ENCODE measurements at regions not wholly inside any gene's neighbourhood (a gene's known extent, or its start where the extent isn't known, plus 50 kb on each side); places are given as distances from the start of the nearest gene placed in this dataset.
"Not testable (repeated sequence)": the region's sequence is repeated elsewhere in the genome, so short reads cannot be mapped to it uniquely, and the experiment has no call there.

- intact Hi-C loops (cut with DNase I; ENCODE audit: low total_unique reads) (no loop called here), in situ Hi-C loops (cut with MboI; ENCODE audit: low sequenced_read_pairs in 4 of 4) (no loop called here)
- no peaks in the 10 kb centered on the region for H3K36me3 ChIP-seq
- no peak for DNase-seq
- no peaks in the 10 kb centered on the region for H3K4me1 ChIP-seq
- no peaks in the 10 kb centered on the region for H3K27me3 ChIP-seq
- no peak for TF ChIP-seq CTCF (IDR thresholded peaks at IDR 0.05 in 4 of 5, conservative IDR thresholded peaks at IDR 0.05 in 1 of 5)
- TF ChIP-seq POLR2A (IDR thresholded peaks at IDR 0.05), result no peak
- H3K27ac ChIP-seq, result no peak overlapping the region
- H3K9me3 ChIP-seq, result no peaks in the 10 kb centered on the region
- no peak overlapping the region for H3K4me3 ChIP-seq
- no peak for ATAC-seq
Observed at GRCh38 chr1:213786683-213787082, 201.1 kb upstream of the PROX1 start.

GRCh38 chr1:213790565-213790964 is 197.2 kb upstream of the PROX1 start:
- Histone ChIP-seq H3K27ac (no peak overlapping the region), H3K4me3 (no peak overlapping the region), H3K4me1 (no peaks in the 10 kb centered on the region), H3K27me3 (no peaks in the 10 kb centered on the region), H3K36me3 (no peaks in the 10 kb centered on the region), H3K9me3 (no peaks in the 10 kb centered on the region)
- DNase-seq (no peak), ATAC-seq (no peak)
- no peak for TF ChIP-seq POLR2A (IDR thresholded peaks at IDR 0.05)
- no peak for TF ChIP-seq CTCF (IDR thresholded peaks at IDR 0.05 in 4 of 5, conservative IDR thresholded peaks at IDR 0.05 in 1 of 5)
- in situ Hi-C loops (cut with MboI; ENCODE audit: low sequenced_read_pairs in 4 of 4) (no loop called here), intact Hi-C loops (cut with DNase I; ENCODE audit: low total_unique reads) (no loop called here)

- H3K4me1 ChIP-seq, result no peaks in the 10 kb centered on the region
- no peak overlapping the region for H3K27ac ChIP-seq
- H3K36me3 ChIP-seq, result no peaks in the 10 kb centered on the region
- H3K9me3 ChIP-seq, result no peaks in the 10 kb centered on the region
- DNase-seq (no peak), ATAC-seq (no peak)
- intact Hi-C loops (cut with DNase I; ENCODE audit: low total_unique reads), result no loop called here
- TF ChIP-seq CTCF (IDR thresholded peaks at IDR 0.05 in 4 of 5, conservative IDR thresholded peaks at IDR 0.05 in 1 of 5), result no peak
- TF ChIP-seq POLR2A (IDR thresholded peaks at IDR 0.05), result no peak
- H3K4me3 ChIP-seq, result no peak overlapping the region
- in situ Hi-C loops (cut with MboI; ENCODE audit: low sequenced_read_pairs in 4 of 4), result no loop called here
- H3K27me3 ChIP-seq, result no peaks in the 10 kb centered on the region
Observed at GRCh38 chr1:213793482-213794067, 194.2 kb upstream of the PROX1 start.

- no peaks in the 10 kb centered on the region for H3K36me3 ChIP-seq
- ATAC-seq, result no peak
- intact Hi-C loops (cut with DNase I; ENCODE audit: low total_unique reads) (no loop called here), in situ Hi-C loops (cut with MboI; ENCODE audit: low sequenced_read_pairs in 4 of 4) (no loop called here)
- no peak overlapping the region for H3K27ac ChIP-seq
- no peak for TF ChIP-seq CTCF (IDR thresholded peaks at IDR 0.05 in 4 of 5, conservative IDR thresholded peaks at IDR 0.05 in 1 of 5)
- no peak overlapping the region for H3K4me3 ChIP-seq
- H3K4me1 ChIP-seq, result no peaks in the 10 kb centered on the region
- DNase-seq, result no peak
- no peaks in the 10 kb centered on the region for H3K9me3 ChIP-seq
- no peaks in the 10 kb centered on the region for H3K27me3 ChIP-seq
Observed at GRCh38 chr1:213796525-213796924, 191.2 kb upstream of the PROX1 start.

GRCh38 chr1:213808288-213808687 is 179.5 kb upstream of the PROX1 start:
- intact Hi-C loops (cut with DNase I; ENCODE audit: low total_unique reads); H3K27ac ChIP-seq; H3K4me1 ChIP-seq; H3K36me3 ChIP-seq; in situ Hi-C loops (cut with MboI; ENCODE audit: low sequenced_read_pairs in 4 of 4); H3K9me3 ChIP-seq; DNase-seq; ATAC-seq; H3K4me3 ChIP-seq; H3K27me3 ChIP-seq: not testable (repeated sequence)
